GM12878 (cell line): ENCODE measurements at regions not wholly inside any gene's neighbourhood (a gene's known extent, or its start where the extent isn't known, plus 50 kb on each side); places are given as distances from the start of the nearest gene placed in this dataset.

Experiments used
- ATAC-seq: fragments of 200-7000 bp; cut with Tn5 transposase; 3 replicates; pipeline ENCODE4 v1.9.1; 2020; ENCODE audit warnings: mild to moderate bottlenecking, moderate library complexity
- BruUV-seq: library from RNA; stranded (reverse); fragments of 400-500 nt; replicated peaks from 2 replicates; lab custom pipeline; 2021; lab: Mats Ljungman, UMichigan
- CTCF ChIA-PET: fragments of 300-600 bp; sonication (Branson Sonifier 250); formaldehyde crosslinking; extraction: SDS; loops from one replicate; lab custom pipeline; 2021; ENCODE audit warnings: inconsistent platforms; lab: Yijun Ruan, JAX
- POLR2A ChIA-PET: fragments of 350-600 bp; formaldehyde crosslinking; extraction: SDS; loops from one replicate; lab custom pipeline; 2021; ENCODE audit warnings: inconsistent platforms; lab: Charles Lee
- RAD21 ChIA-PET: fragments of 300-600 bp; sonication (Branson Sonifier 250); formaldehyde crosslinking; loops from one replicate; lab custom pipeline; 2023; ENCODE audit warnings: antibody characterized with exemption; ENCODE audit not compliant: unreplicated experiment; lab: Charles Lee
- SMC1A ChIA-PET: fragments of 300-600 bp; sonication (Branson Sonifier 250); formaldehyde crosslinking; loops from one replicate; lab custom pipeline; 2023; ENCODE audit not compliant: unreplicated experiment, uncharacterized antibody; lab: Charles Lee
- DNase-seq: peaks from one replicate; pipeline ENCODE4 v3.0.0-alpha.2; 2011; ENCODE audit warnings: low read depth, low spot score
- FAIRE-seq: peaks from 3 replicates; lab custom pipeline; 2011; peaks lifted over from hg19 to GRCh38; lab: Jason Lieb, UNC
- H2AFZ ChIP-seq: 2 replicates; pipeline ENCODE4 v1.6.0; 2011; ENCODE audit warnings: low read depth, low read length, control low read depth; ENCODE audit not compliant: control insufficient read depth
- H3K27ac ChIP-seq: 2 replicates; pipeline ENCODE4 v1.5.1; 2011; ENCODE audit warnings: control low read depth; ENCODE audit not compliant: control insufficient read depth, insufficient read depth
- H3K27me3 ChIP-seq, 2 experiments: replicated peaks in 1 of 2; 2 replicates each; pipeline versions ENCODE4 v1.6.0 to v1.6.1; 2011; ENCODE audit warnings: low read length in 1 of 2; ENCODE audit not compliant: control insufficient read depth in 2 of 2, insufficient read depth in 2 of 2
- H3K36me3 ChIP-seq, 2 experiments: 2 replicates each; pipeline ENCODE4 v1.5.1; 2011; ENCODE audit warnings: low read length in 1 of 2; ENCODE audit not compliant: control insufficient read depth in 2 of 2, insufficient read depth in 2 of 2
- H3K4me1 ChIP-seq: 2 replicates; pipeline ENCODE4 v1.6.1; 2011; ENCODE audit warnings: mild to moderate bottlenecking, low read length, moderate library complexity, mixed read lengths; ENCODE audit not compliant: control insufficient read depth, insufficient read depth
- H3K4me2 ChIP-seq: 2 replicates; pipeline ENCODE4 v1.6.0; 2011; ENCODE audit warnings: control low read depth; ENCODE audit not compliant: control insufficient read depth, insufficient read depth
- H3K4me3 ChIP-seq: fragments of 200-600 bp; sonication (generic); 2 replicates; pipeline ENCODE4 v1.5.1; 2016
- H3K79me2 ChIP-seq: 2 replicates; pipeline ENCODE4 v1.6.0; 2011; ENCODE audit warnings: low read length; ENCODE audit not compliant: control insufficient read depth, insufficient read depth
- H3K9ac ChIP-seq: 2 replicates; pipeline ENCODE4 v1.8.0; 2011; ENCODE audit warnings: low read length, control low read depth, mixed read lengths; ENCODE audit not compliant: control insufficient read depth, insufficient read depth
- H3K9me3 ChIP-seq: replicated peaks from 3 replicates; pipeline ENCODE4 v1.5.1; 2011; ENCODE audit warnings: mild to moderate bottlenecking, low read length; ENCODE audit not compliant: control insufficient read depth, insufficient read depth
- H4K20me1 ChIP-seq: 2 replicates; pipeline ENCODE4 v1.6.0; 2011; ENCODE audit not compliant: control insufficient read depth, insufficient read depth
- BRCA1 ChIP-seq: IDR thresholded peaks from 2 replicates; pipeline ENCODE4 v1.6.1; 2011; ENCODE audit warnings: low read depth, low read length, improper control_type of control experiment
- GABPA ChIP-seq: IDR thresholded peaks from 2 replicates; pipeline ENCODE4 v1.6.1; 2014; ENCODE audit warnings: antibody characterized with exemption, low read depth, mild to moderate bottlenecking, inconsistent platforms
- IRF5 ChIP-seq: fragments of 450-650 bp; IDR thresholded peaks from 2 replicates; pipeline ENCODE4 v1.6.1; 2017; ENCODE audit warnings: borderline replicate concordance
- NFYB ChIP-seq: IDR thresholded peaks from 2 replicates; pipeline ENCODE4 v1.6.1; 2011; ENCODE audit warnings: low read depth, mild to moderate bottlenecking, low read length, improper control_type of control experiment, moderate library complexity; ENCODE audit not compliant: insufficient read depth
- NRF1 ChIP-seq: conservative IDR thresholded peaks from 2 replicates; pipeline ENCODE4 v1.6.1; 2011; ENCODE audit warnings: mild to moderate bottlenecking, low read depth, low read length, improper control_type of control experiment
- RBBP5 ChIP-seq: fragments of 200-600 bp; sonication (generic); conservative IDR thresholded peaks from 2 replicates; pipeline ENCODE4 v1.6.1; 2016
- RELA ChIP-seq: fragments of 450-650 bp; IDR thresholded peaks from 2 replicates; pipeline ENCODE4 v1.8.0; 2014; ENCODE audit warnings: borderline replicate concordance; ENCODE audit not compliant: partially characterized antibody
- SREBF2 ChIP-seq: IDR thresholded peaks from 2 replicates; pipeline ENCODE4 v1.6.1; 2012; ENCODE audit warnings: mild to moderate bottlenecking, low read length
- TBL1XR1 ChIP-seq: IDR thresholded peaks from 2 replicates; pipeline ENCODE4 v1.6.1; 2012; ENCODE audit warnings: low read depth, low read length, improper control_type of control experiment
- ZBTB40 ChIP-seq: fragments of 450-650 bp; IDR thresholded peaks from 2 replicates; pipeline ENCODE4 v1.6.1; 2016; ENCODE audit warnings: mild to moderate bottlenecking, moderate library complexity, borderline replicate concordance
- ZNF274 ChIP-seq: IDR thresholded peaks from one replicate; pipeline ENCODE4 v1.8.0; 2011; ENCODE audit not compliant: insufficient read length, insufficient read depth
- ZNF622 ChIP-seq: fragments of 450-650 bp; IDR thresholded peaks from 2 replicates; pipeline ENCODE4 v1.6.1; 2017; ENCODE audit warnings: mild to moderate bottlenecking, inconsistent platforms
- ZNF687 ChIP-seq: fragments of 450-650 bp; IDR thresholded peaks from 2 replicates; pipeline ENCODE4 v1.6.1; 2017; ENCODE audit warnings: mild to moderate bottlenecking, moderate library complexity
- WGBS: methylation state at CpG from one replicate; pipeline ENCODE4 v1.1.6; 2016; ENCODE audit warnings: low lambda C conversion rate; ENCODE audit not compliant: insufficient replicate concordance, insufficient coverage; ENCODE audit errors: missing lambda C conversion rate; 5-methylcytosine and 5-hydroxymethylcytosine counted together
- in situ Hi-C: fragments of 300-500 bp; cut with MboI; formaldehyde crosslinking; loops from 9 replicates; pipeline ENCODE4 v1.14.3; 2018; ENCODE audit warnings: mixed read lengths
- intact Hi-C: fragments of 100-400 bp; cut with micrococcal nuclease; formaldehyde crosslinking; loops from one replicate; pipeline ENCODE4 v1.14.2; 2022; ENCODE audit not compliant: unreplicated experiment

GRCh38 chr18:2089396-2089795, 481.9 kb downstream of the METTL4 start:
- no peak overlapping the region for H3K4me3 ChIP-seq
- intact Hi-C loops: no loop called here
- in situ Hi-C loops: loop anchor here (25.0 kb wide), 1 partner anchor 1227 kb away; no protein-coding TSS in a partner anchor
- H3K9me3 ChIP-seq: no peaks in the 10 kb centered on the region
- H3K27ac ChIP-seq: no peak overlapping the region
- no peaks in the 10 kb centered on the region for H3K4me1 ChIP-seq
- H4K20me1 ChIP-seq: no peaks in the 10 kb centered on the region
- TF ChIP-seq BRCA1 (no peak), NFYB (no peak), ZNF687 (no peak), ZNF274 (no peak), RBBP5 (no peak), IRF5 (no peak), SREBF2 (no peak), ZBTB40 (no peak), ZNF622 (no peak), RELA (no peak), TBL1XR1 (no peak), NRF1 (no peak), GABPA (no peak)
- CTCF ChIA-PET: no interaction called here
- no peaks in the 10 kb centered on the region for H3K27me3 ChIP-seq
- FAIRE-seq: no peak
- no peak for ATAC-seq
- WGBS: 0% methylated on average over 2 of the region's 2 CpGs
- no peaks in the 10 kb centered on the region for H3K79me2 ChIP-seq
- RAD21 ChIA-PET: no interaction called here
- no peak overlapping the region for H3K4me2 ChIP-seq
- POLR2A ChIA-PET: no interaction called here
- H2AFZ ChIP-seq: no peak overlapping the region
- no peak for DNase-seq
- no TSS peak for BruUV-seq
- H3K36me3 ChIP-seq: no peaks in the 10 kb centered on the region
- SMC1A ChIA-PET: interaction anchor here (1.1 kb wide), 1 partner anchor 457 kb away, joined by 3 read pairs; no protein-coding TSS in a partner anchor
- no peak overlapping the region for H3K9ac ChIP-seq
